HG02973 (cell line): ENCODE measurements at regions not wholly inside any gene's neighbourhood (a gene's known extent, or its start where the extent isn't known, plus 50 kb on each side); places are given as distances from the start of the nearest gene placed in this dataset.

Experiments used
- ATAC-seq: cut with Tn5 transposase; IDR thresholded peaks from one replicate; pipeline ENCODE4 v1.9.1; 2021; ENCODE audit warnings: moderate library complexity; ENCODE audit not compliant: unreplicated experiment

DNA sequence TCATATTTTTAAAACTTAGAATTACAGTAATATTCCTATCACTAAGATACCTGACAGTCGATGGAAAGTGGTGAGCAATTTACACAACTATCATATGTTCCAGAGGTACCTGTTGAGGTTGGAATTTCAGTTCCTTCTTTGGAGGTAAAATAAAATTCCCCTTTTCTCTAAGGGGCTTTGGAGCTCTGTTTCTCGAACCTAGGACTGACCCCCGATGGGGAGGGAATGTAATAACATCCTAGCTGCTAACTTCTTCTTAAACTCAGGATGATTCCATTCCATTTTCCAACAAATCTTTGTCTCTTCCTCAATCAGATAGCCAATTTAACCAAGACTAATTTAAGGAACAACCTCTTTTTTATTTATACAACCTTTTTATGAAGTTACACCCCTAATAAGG is 1069.8 kb downstream of the NLGN4Y start:
- no peak for ATAC-seq

DNA sequence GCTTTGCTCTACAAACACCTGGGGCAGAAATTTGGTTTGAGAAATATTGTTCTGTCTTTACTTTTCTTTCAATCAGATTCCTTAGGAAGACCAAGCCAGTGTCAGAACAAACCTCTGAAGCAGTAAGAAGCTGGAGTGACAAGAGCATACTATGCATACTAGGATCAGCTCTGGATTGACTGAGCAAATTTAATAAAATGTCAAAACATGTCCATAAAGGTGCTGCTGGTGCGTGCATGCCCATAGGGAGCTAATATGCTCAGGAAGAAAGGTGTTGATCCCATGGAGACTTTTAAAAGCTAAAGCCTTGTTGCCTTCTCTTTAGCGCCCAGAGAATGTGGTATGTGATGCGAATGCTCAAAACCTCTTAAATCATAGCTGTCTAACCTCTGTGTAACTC is 1076.2 kb downstream of the NLGN4Y start:
- ATAC-seq, result no peak

DNA sequence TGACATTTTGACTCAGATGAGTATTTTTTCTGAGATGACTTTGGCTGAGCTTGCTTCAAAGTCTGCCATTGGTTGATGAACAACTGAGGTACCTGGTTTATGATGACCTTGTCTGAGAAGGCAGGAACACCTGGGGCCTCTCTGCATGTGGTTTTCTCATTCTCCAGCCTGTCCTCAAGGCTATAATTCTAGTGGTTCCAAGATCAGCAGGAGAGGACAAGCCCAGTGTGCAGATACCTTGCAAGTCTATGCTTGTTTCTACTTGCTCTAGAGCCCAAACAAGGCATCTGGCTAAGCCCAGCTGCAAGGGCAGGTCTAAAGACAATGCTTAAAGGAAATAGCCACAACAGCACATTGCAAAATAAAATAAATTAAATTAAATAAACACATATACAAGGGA is 1100.0 kb downstream of the NLGN4Y start:
- no peak for ATAC-seq

DNA sequence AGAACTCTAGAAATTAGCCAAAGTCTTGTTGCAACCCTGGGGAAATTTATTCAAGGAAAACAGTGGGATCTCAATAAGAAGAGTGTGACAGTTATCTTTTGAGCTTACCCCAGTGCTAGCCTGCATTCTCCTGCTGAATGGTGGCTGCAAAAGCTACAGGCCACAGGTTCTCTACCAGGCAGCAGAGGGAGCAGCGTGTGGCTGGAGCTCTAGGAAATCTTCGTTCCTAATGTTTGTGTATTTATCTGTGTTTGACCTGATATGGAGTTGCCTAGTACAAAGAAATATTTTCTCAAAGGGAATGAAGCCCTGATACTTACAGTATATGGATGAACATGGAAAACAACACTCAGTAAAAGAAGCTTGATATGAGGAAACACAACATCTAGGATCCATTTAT is 1100.6 kb downstream of the NLGN4Y start:
- no peak for ATAC-seq

DNA sequence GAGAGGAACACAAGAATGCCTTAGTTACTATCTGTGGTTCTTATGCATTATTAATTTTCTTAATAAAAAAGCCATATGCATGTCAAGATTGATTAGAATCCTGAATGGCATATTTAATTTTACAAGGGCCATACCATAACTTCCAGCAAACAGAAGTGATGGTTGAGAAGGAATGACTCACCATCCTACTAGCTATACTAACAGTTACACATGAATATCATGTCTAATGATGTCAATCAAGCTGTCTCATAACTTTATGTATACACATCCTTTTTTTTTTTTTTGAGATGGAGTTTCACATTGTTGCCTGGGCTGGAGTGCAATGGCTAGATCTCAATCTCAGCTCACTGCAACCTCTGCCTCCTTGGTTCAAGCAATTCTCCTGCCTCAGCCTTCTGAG is 1123.9 kb downstream of the NLGN4Y start:
- no peak for ATAC-seq

DNA sequence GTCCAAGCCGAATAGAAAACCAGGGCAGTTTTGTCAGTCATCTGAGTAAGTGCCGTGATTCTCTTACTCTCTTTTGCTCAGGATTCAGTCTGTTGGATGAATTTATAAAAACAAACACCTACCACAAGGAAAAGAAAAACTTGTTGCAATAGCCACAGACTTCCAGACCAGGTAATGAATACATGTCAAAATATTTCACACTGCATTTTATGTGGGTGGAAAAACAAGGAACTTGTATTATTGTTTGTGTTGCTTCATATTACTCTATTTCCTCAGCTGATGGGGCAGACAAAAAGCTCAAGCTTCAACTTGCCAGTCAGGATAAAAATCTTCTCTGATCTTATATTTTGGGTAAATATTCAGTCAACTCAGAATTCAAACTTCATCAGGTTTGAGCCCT is 1125.7 kb downstream of the NLGN4Y start:
- ATAC-seq, result no peak

DNA sequence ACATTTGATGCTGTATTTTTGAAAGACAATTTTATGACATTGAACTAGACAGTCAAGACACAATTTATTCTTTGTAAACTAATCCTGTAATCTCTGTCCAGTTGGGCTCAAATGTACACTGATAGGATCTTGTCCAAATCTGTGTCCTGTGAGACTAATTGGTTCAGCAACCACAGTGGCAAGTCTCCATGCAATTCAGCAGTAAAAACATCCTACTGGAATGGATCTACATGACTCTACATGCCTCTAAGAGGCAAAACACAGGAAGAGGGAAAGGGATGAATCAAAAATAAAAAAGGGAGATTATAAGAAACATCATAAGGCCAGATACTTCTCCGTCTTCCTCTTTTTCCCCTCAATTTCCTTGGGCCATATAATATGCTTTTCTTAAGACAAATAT is 1164.2 kb downstream of the NLGN4Y start:
- ATAC-seq, result no peak

DNA sequence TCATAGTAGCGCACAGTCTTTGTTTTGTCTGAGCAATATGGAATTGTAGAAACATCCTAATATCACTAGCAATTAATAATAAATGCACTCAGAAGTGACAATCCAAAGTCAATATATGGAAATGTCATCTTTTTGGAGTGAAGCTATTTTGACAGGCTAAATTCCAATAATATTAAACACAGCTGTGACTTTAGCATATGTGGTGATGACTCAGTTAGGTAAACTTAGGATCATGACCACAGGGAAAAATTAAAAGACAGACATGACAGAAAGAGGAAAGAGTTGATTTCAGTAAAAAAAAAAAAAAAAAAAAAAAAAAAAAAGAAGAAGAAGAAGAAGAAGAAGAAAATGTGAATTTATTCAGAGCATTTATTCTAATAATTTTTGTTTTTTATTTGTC is 1165.7 kb downstream of the NLGN4Y start:
- no peak for ATAC-seq

DNA sequence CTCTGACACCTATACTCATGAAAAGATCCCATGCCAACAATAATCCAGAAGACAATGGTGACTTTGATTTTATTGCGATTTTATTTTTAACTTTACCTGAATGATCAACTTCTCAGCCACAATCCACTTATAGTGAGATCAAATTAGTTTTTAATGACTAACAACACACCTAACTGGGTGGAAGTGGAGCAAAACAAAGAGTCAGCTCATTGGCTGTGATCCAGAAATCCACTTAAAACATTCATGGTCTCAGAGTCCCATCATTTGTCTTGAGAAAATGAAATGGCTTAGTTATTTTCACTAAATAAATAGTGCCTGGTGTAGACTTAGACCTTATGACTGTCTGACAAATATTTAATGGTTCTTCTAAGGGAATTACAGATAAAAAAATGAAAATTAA is 1177.8 kb downstream of the NLGN4Y start:
- ATAC-seq, result no peak

DNA sequence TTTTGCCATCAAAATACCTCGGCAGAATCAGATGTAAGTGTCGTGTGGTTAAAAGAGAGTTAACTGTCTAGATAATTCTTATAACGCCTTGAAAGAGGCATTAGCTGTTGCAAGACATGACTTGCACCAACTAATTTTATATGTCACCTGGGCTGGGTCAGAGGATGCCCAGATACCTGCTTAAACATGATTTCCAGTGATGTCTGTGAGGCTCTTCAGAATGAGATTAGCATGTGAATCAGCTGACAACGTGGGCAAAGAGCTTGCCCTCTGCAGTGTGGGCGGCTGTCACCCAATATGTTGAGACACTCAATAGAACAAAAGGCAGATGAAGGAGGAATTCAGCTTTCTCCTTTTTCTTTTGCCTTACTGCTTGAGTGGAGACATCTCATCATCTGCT is 1180.6 kb downstream of the NLGN4Y start:
- ATAC-seq, result no peak

DNA sequence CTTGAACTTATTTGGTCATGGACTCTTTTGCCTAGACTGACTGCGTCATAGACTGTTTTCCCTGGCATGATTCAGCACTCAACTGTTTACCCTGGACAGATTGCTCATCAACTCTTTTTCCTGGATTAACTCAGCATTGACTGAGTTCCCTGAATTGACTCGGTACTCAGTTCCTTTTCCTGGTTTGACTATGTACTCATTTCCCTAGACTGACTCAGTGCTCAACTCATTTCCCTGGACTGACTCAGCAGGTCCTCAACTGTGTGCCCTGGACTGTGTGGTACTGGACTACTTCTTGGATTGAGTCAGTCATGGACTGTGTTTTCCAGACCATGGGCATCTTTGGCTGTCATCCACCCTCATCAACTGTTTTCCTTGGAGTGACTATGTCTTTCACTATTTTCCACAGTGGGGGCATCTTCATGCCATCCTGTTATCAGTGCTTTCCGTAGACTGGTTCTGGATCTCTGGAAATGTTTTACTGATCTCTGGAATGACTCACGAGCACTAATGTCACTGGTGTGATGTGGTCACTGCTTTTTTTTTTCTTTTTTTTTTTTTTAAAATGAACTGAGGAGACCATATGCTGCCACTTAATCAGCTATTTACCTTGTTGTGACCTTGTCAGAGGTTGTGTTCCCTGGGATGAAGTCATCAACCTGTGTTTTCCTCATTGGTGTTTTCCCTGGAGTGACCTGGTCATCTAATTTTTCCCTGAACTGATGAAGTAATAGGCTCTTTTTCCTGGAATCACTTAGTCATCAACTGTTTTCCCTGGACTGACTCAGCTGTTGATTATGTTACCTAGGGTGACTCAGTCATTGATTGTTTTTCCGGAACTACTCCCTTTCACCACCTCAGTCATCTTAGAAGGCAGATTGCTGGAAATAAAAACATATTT is 1225.5 kb downstream of the NLGN4Y start:
- no peak for ATAC-seq

DNA sequence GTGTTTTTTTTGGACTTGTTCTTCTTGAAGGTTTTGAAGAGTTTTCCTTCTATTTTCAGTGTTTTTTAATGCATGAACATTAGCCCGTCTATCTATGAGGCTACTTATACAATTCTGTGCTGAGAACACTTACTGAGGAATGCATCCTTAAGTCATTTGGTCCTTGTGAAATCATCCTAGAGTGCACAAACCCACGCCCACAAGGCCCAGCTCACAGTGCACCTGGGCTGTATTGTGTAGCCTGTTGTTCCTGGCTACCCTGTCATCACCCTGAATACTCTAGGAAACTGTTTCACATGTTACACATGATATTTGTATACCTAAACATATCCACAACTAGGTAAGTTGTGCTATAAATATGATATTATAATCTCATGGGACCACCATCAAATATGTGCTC is 1226.7 kb downstream of the NLGN4Y start:
- no peak for ATAC-seq

DNA sequence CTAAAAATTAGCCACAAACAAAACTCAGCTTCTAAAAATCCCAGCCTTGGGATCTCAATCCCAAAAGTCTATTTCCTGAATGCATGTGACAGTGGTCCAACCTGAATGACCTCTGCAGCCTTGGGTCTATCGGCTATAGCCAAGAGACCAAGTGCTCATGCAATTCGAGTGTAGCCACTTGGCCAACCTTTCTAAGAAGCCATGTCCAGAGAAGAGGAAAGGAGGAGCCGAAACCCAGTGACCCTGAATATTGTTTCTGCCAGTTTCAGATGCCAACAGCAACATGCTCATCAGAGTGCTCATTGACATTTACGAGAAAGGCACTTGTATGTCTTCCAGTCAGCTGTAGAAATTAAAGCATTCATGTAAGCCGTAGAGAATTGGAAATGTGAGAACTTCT is 1231.9 kb downstream of the NLGN4Y start:
- ATAC-seq, result no peak

DNA sequence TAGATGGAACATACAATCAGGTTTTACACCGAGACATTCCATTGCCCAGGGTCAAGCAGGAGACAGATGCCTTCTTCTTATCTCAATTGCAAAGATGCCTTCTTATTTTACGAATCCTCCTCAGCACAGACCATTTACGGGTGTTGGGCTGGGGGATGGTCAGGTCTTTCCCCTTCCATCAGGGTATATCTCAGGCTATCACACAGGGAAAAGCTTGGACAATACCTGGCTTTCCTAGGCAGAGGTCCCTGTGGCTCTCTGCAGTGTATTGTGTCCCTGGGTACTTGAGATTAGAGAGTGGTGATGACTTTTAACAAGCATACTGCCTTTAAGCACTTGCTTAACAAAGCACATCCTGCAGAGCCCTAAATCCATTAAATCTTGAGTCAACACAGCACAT is 1249.2 kb downstream of the NLGN4Y start:
- no peak for ATAC-seq

DNA sequence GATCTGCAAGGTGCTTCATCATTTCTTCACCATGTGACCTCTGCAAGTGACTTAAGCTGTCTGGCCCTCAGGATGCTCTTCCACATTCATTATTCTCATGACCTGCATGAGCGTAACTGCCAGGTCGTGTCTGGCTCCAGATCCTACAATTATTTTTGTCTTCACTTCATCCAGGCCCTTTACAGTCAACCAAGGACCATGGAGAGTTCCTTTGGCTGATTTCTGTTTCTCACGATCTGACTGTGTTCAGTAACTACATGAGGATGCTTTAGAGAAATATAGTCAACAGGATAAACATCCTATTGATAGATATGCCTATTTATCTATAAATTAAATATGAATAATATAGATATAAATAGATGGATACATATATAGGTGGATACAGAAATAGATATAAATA is 1251.6 kb downstream of the NLGN4Y start:
- no peak for ATAC-seq

DNA sequence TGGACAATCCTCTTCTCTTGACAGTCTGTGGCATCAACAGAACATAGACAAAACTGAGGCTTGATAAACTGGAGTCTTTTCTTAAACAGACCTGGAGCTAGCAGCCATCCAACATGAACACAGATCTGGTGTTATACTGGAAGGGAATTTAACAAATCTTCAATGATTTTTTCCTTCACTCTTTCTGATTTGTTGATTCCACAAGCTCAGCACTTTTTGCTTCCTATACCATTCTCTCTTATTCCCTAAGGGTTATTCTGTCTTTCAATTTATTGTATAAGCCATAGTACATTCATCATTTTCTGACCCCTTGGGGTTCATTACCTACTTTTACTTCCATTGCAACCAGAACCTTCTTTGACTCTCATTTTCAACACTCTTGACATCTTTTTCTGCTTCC is 1255.6 kb downstream of the NLGN4Y start:
- no peak for ATAC-seq

DNA sequence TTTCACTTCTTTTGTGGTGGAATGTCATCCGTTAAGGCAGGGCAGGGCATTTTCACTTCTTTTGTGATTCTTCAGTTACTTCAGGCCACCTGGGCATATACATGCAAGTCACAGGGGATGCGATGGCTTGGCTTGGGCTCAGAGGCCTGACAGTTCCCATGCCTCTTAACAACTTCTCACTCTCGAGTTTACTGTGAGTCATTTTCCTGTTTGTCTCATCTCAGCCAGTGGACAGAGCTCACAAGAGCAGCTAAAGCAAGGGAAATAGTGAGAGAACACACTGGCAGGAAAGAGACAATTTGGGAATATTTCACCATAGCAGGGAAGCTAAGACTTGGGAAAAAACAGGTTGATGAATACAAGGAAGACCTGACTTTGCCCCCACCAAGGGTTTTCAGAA is 1275.7 kb downstream of the NLGN4Y start:
- no peak for ATAC-seq

DNA sequence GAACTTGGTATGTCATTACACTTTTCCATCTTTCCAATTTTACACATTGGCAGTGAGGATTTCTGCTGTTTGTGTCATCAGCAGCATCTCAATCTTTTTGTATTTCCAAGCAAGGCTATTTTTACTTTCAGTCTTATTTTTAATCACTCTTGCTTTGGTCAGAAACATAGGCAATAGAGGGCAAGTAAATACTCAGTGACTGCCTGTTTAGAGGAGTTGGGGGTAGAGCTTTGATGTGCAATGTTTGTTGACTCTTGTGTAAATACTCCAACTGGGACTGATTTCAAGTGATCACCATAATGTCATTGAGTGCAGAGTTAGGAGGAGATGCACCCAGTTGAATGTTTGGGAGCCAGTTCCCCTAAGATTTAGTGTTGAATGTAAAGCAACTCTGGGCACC is 1281.7 kb downstream of the NLGN4Y start:
- no peak for ATAC-seq

DNA sequence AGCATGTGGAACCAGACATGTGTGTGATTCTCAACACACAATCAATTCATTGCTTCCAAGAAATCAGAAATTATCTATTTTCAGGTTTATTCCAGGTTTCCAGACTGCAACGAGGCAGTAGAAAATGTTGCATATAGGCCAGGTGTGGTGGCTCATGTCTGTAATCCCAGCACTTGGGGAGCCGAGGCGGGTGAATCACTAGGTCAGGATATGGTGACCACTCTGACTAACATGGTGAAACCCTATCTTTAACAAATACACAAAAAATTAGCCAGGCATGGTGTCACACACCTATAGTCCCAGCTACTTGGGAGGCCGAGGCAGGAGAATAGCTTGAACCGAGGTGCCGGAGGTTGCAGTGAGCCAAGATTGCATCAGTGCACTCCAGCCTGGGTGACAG is 1289.9 kb downstream of the NLGN4Y start:
- no peak for ATAC-seq
